Psoas muscle (tissue), 7 donors: ENCODE measurements at regions not wholly inside any gene's neighbourhood (a gene's known extent, or its start where the extent isn't known, plus 50 kb on each side); places are given as distances from the start of the nearest gene placed in this dataset.

Experiments used
- ATAC-seq, 4 donors: fragments of 200-7000 bp; cut with Tn5 transposase; one replicate each; pipeline ENCODE4 v1.9.1; 2020; ENCODE audit warnings: moderate library complexity in 3 of 4, mild to moderate bottlenecking in 2 of 4
- DNase-seq, 2 donors: peaks; one replicate each; pipeline ENCODE4 v3.0.0-alpha.2; 2020
- H3K27ac ChIP-seq: fragments of 200-600 bp; one replicate; pipeline ENCODE4 v1.8.0; 2022
- H3K27me3 ChIP-seq, 3 donors: fragments of 200-600 bp in 1 of 3; one replicate each; pipeline versions ENCODE4 v1.6.1 to v1.8.0; 2013 to 2022; ENCODE audit warnings: low read length in 2 of 3, mild to moderate bottlenecking in 2 of 3, moderate library complexity in 1 of 3; ENCODE audit not compliant: insufficient read depth in 3 of 3
- H3K36me3 ChIP-seq, 2 donors: fragments of 200-600 bp in 1 of 2; one replicate each; pipeline versions ENCODE4 v1.6.1 to v1.8.0; 2013 to 2022; ENCODE audit warnings: low read depth in 1 of 2, mild to moderate bottlenecking in 1 of 2, moderate library complexity in 1 of 2; ENCODE audit not compliant: insufficient read depth in 1 of 2
- H3K4me1 ChIP-seq: fragments of 200-600 bp; one replicate; pipeline ENCODE4 v1.8.0; 2022
- H3K4me3 ChIP-seq: fragments of 200-600 bp; one replicate; pipeline ENCODE4 v1.8.0; 2022; ENCODE audit warnings: mild to moderate bottlenecking
- H3K9me3 ChIP-seq: fragments of 200-600 bp; one replicate; pipeline ENCODE4 v1.8.0; 2022
- WGBS, 3 donors: extraction: QIAGEN DNeasy Blood & Tissue Kit; methylation state at CpG; one replicate each; pipeline versions ENCODE4 v1.1.6 to v1.1.7; 2013; 5-methylcytosine and 5-hydroxymethylcytosine counted together
- intact Hi-C, 2 donors: fragments of 100-400 bp; cut with DNase I; formaldehyde crosslinking; loops; one replicate each; pipeline versions ENCODE4 v1.11.0 to v1.14.2; 2022
- TF ChIP-seq, protein P1 (sequence below): fragments of 200-600 bp; IDR thresholded peaks from one replicate; pipeline ENCODE4 v1.8.0; 2022; ENCODE audit warnings: antibody characterized with exemption
- donor health status: healthy with polysubstance abuse.
- donor health status: DM: no; HTN: no; CAD: no; lungs with moderate emphysema.
- donor health status: Bipolar disorder and iron deficiency.
- donor health status: healthy.
- donor health status: DM: yes; HTN: yes; CAD: no.
- donor health status: DM: no; HTN: no; CAD: no.
- donor health status: DM: yes; HTN: yes; CAD: no.

GRCh38 chr9:90033028-90033650 lies 428.3 kb downstream of the GADD45G start:
- intact Hi-C loops: no loop called here

DNA sequence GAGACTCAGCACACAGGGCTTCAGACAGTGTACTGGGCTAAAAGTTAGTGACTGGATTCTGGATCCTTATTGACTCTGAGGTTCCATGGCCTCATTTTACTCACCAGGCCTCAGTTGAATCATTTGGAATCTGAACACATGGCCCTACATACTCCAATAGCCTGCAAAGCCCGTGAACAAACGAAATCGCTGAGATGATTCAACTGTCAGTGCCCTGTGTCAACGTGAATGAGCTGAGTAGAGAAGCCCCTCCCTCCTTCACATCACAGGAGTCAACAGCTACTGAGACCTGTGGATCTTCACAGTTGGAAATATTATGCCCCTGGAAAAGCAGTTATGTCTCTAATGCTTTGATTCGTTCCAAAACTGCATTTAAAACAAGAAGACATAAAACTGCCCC lies 429.3 kb downstream of the GADD45G start:
- intact Hi-C loops: no loop called here
- H3K9me3 ChIP-seq: no peaks in the 10 kb centered on the region
- ATAC-seq: no peak
- DNase-seq: no peak
- TF ChIP-seq, protein P1, sequence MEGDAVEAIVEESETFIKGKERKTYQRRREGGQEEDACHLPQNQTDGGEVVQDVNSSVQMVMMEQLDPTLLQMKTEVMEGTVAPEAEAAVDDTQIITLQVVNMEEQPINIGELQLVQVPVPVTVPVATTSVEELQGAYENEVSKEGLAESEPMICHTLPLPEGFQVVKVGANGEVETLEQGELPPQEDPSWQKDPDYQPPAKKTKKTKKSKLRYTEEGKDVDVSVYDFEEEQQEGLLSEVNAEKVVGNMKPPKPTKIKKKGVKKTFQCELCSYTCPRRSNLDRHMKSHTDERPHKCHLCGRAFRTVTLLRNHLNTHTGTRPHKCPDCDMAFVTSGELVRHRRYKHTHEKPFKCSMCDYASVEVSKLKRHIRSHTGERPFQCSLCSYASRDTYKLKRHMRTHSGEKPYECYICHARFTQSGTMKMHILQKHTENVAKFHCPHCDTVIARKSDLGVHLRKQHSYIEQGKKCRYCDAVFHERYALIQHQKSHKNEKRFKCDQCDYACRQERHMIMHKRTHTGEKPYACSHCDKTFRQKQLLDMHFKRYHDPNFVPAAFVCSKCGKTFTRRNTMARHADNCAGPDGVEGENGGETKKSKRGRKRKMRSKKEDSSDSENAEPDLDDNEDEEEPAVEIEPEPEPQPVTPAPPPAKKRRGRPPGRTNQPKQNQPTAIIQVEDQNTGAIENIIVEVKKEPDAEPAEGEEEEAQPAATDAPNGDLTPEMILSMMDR: no peak
- no peak overlapping the region for H3K4me3 ChIP-seq
- no peaks in the 10 kb centered on the region for H3K27me3 ChIP-seq
- WGBS, 3 donors: 82 to 89% (median 85%) methylated on average over 5 of the region's 5 CpGs
- no peaks in the 10 kb centered on the region for H3K4me1 ChIP-seq
- no peak overlapping the region for H3K27ac ChIP-seq
- no peaks in the 10 kb centered on the region for H3K36me3 ChIP-seq

More at GRCh38 chr9:90033028-90033650, 428.3 kb downstream of the GADD45G start:
- 95 to 97% (median 96%) methylated on average over 7 of the region's 7 CpGs for WGBS, 3 donors
- H3K9me3 ChIP-seq: no peaks in the 10 kb centered on the region
- ATAC-seq (no peak), DNase-seq (no peak)
- no peaks in the 10 kb centered on the region for H3K4me1 ChIP-seq
- TF ChIP-seq, protein P1: no peak
- H3K27ac ChIP-seq: no peak overlapping the region
- H3K36me3 ChIP-seq: no peaks in the 10 kb centered on the region
- H3K27me3 ChIP-seq: no peaks in the 10 kb centered on the region
- no peak overlapping the region for H3K4me3 ChIP-seq

- no peaks in the 10 kb centered on the region for H3K9me3 ChIP-seq
- 93 to 98% (median 95%) methylated on average over 2 of the region's 2 CpGs for WGBS, 3 donors
- intact Hi-C loops: no loop called here
- no peak overlapping the region for H3K27ac ChIP-seq
- TF ChIP-seq, protein P1: no peak
- H3K27me3 ChIP-seq: no peaks in the 10 kb centered on the region
- no peak overlapping the region for H3K4me3 ChIP-seq
- H3K36me3 ChIP-seq: no peaks in the 10 kb centered on the region
- H3K4me1 ChIP-seq: no peaks in the 10 kb centered on the region
- no peak for DNase-seq
- ATAC-seq: no peak
Measured at GRCh38 chr9:90035471-90035870, 430.7 kb downstream of the GADD45G start.

GRCh38 chr9:90037146-90037797 lies 432.5 kb downstream of the GADD45G start:
- TF ChIP-seq, protein P1: no peak
- no peak overlapping the region for H3K4me3 ChIP-seq
- H3K27me3 ChIP-seq: no peaks in the 10 kb centered on the region
- no peaks in the 10 kb centered on the region for H3K36me3 ChIP-seq
- no peak overlapping the region for H3K27ac ChIP-seq
- no peak for ATAC-seq
- H3K9me3 ChIP-seq: no peaks in the 10 kb centered on the region
- intact Hi-C loops: no loop called here
- 65 to 78% (median 71%) methylated on average over 11 of the region's 11 CpGs for WGBS, 3 donors
- no peak for DNase-seq
- H3K4me1 ChIP-seq: no peaks in the 10 kb centered on the region

DNA sequence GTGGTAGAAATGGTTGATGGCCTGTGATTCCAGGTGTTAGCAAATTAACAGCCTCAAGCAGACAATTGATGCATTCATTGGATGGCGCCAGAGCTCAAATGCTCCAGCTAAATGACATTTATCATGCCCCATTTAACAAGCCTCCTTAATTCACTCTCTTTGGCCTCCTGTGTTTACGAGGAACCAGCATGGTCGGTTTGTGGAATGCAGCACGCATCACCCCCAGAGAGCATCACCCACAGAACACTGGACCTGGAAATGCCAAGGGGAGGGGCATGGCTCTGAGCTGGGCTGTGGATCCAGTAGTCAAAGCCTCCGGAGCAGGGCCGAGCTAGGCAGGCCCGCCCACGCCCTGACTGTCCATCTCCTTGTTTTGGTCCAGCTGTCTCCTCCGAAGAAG lies 434.0 kb downstream of the GADD45G start:
- Histone ChIP-seq H3K4me1 (no peaks in the 10 kb centered on the region), H3K4me3 (no peak overlapping the region), H3K9me3 (no peaks in the 10 kb centered on the region), H3K27ac (no peak overlapping the region), H3K36me3 (no peaks in the 10 kb centered on the region), H3K27me3 (no peaks in the 10 kb centered on the region)
- ATAC-seq (no peak), DNase-seq (no peak)
- 85 to 93% (median 86%) methylated on average over 9 of the region's 9 CpGs for WGBS, 3 donors
- intact Hi-C loops: no loop called here
- TF ChIP-seq, protein P1: no peak
